ENCODE measurements at regions not wholly inside any gene's neighbourhood (a gene's known extent, or its start where the extent isn't known, plus 50 kb on each side); places are given as distances from the start of the nearest gene placed in this dataset.

GRCh38 chr15:94563456-94563855, 332.1 kb downstream of the MCTP2 start:
- no peak overlapping the region for H2AFZ ChIP-seq (ENCODE audit: insufficient read depth, low read length, poor library complexity)
- no peak overlapping the region for H3K18ac ChIP-seq (ENCODE audit: low read length)
- no peaks in the 10 kb centered on the region for H3K4me1 ChIP-seq (ENCODE audit: control insufficient read depth in 1 of 2, insufficient read depth in 2 of 2, low read length in 2 of 2)
- no peak overlapping the region for H3K4me2 ChIP-seq (ENCODE audit: low read length)
- H3K79me1 ChIP-seq (ENCODE audit: low read length) = no peaks in the 10 kb centered on the region
- whole genome bisulfite sequencing (ENCODE audit: extremely low coverage, insufficient coverage, insufficient read length) = no CpG with 5 or more reads among the region's 2 CpGs
- H3K27ac ChIP-seq (ENCODE audit: low read depth, low read length) = no peak overlapping the region
- no peak for DNase-seq
- H3K23ac ChIP-seq (ENCODE audit: low read length) = no peak overlapping the region
- H3K79me2 ChIP-seq (ENCODE audit: control insufficient read depth, insufficient read depth, low read length, poor library complexity) = no peaks in the 10 kb centered on the region
- no peaks in the 10 kb centered on the region for H3K9me3 ChIP-seq (ENCODE audit: insufficient read depth, low read depth, low read length)
- H3K4ac ChIP-seq (ENCODE audit: low read depth, low read length) = no peak overlapping the region
- H2AK5ac ChIP-seq (ENCODE audit: low read length) = no peak overlapping the region
- H2BK5ac ChIP-seq (ENCODE audit: low read depth, low read length, poor library complexity) = no peak overlapping the region
- no peak overlapping the region for H3K14ac ChIP-seq (ENCODE audit: low read length)
- H3K9ac ChIP-seq (ENCODE audit: low read length) = no peak overlapping the region
- H4K91ac ChIP-seq (ENCODE audit: low read depth, low read length) = no peak overlapping the region
- H3K36me3 ChIP-seq (ENCODE audit: control insufficient read depth in 1 of 2, insufficient read depth in 2 of 2, low read length in 2 of 2) = no peaks in the 10 kb centered on the region
- no peak overlapping the region for H4K12ac ChIP-seq (ENCODE audit: low read depth, low read length)
- H3K4me3 ChIP-seq (ENCODE audit: low read depth, low read length) = no peak overlapping the region
- H3K27me3 ChIP-seq (ENCODE audit: insufficient read depth, low read length) = no peaks in the 10 kb centered on the region
- H2BK120ac ChIP-seq (ENCODE audit: insufficient read depth, low read length, poor library complexity) = no peak overlapping the region
- no peak overlapping the region for H4K8ac ChIP-seq (ENCODE audit: low read depth, low read length)
- H2BK12ac ChIP-seq (ENCODE audit: low read length) = no peak overlapping the region

DNA sequence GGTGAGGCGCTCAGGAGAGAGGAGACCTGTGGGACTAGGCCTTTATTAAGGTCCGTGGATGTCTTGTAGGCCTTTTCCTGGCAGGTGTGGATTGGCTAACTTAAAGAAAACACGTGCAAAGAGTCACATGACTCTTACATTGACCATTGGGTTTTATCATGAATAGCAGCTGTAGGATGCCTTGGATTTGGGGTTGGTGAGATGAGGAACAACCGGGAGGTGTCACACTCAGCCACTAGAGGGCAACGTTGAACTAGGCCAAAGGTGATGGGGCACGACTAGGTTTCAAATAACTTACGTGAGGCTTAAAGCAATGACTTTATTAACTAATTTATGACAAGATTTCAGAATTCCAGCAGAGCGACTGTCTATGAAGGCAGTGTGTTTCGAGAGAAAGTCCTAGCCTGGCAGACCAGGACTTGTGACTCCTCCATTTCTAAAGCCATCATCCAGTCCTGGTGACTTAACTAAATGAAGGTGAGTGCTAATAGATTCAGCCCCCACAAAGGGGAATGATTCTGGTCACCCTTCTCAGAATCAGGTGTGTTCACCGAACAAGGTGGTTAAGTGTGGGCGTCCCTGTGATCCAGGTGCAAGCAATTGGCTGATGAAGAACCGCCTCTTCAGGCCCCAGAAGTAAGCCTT, 345.6 kb downstream of the MCTP2 start:
- H3K4ac ChIP-seq (ENCODE audit: low read depth, low read length) = no peak overlapping the region
- H2AK5ac ChIP-seq (ENCODE audit: low read length) = no peak overlapping the region
- no peaks in the 10 kb centered on the region for H3K79me1 ChIP-seq (ENCODE audit: low read length)
- no peak overlapping the region for H4K12ac ChIP-seq (ENCODE audit: low read depth, low read length)
- H2BK5ac ChIP-seq (ENCODE audit: low read depth, low read length, poor library complexity) = no peak overlapping the region
- no peak overlapping the region for H4K8ac ChIP-seq (ENCODE audit: low read depth, low read length)
- no CpG with 5 or more reads among the region's 12 CpGs for WGBS (ENCODE audit: extremely low coverage, insufficient coverage, insufficient read length)
- H3K9ac ChIP-seq (ENCODE audit: low read length) = no peak overlapping the region
- no peak overlapping the region for H2BK120ac ChIP-seq (ENCODE audit: insufficient read depth, low read length, poor library complexity)
- no peak overlapping the region for H4K91ac ChIP-seq (ENCODE audit: low read depth, low read length)
- H3K27ac ChIP-seq (ENCODE audit: low read depth, low read length) = no peak overlapping the region
- H3K79me2 ChIP-seq (ENCODE audit: control insufficient read depth, insufficient read depth, low read length, poor library complexity) = no peaks in the 10 kb centered on the region
- H3K4me1 ChIP-seq (ENCODE audit: control insufficient read depth in 1 of 2, insufficient read depth in 2 of 2, low read length in 2 of 2) = no peaks in the 10 kb centered on the region
- no peaks in the 10 kb centered on the region for H3K27me3 ChIP-seq (ENCODE audit: insufficient read depth, low read length)
- no peaks in the 10 kb centered on the region for H3K36me3 ChIP-seq (ENCODE audit: control insufficient read depth in 1 of 2, insufficient read depth in 2 of 2, low read length in 2 of 2)
- no peak overlapping the region for H3K4me3 ChIP-seq (ENCODE audit: low read depth, low read length)
- H3K9me3 ChIP-seq (ENCODE audit: insufficient read depth, low read depth, low read length) = no peaks in the 10 kb centered on the region
- no peak overlapping the region for H2AFZ ChIP-seq (ENCODE audit: insufficient read depth, low read length, poor library complexity)
- no peak overlapping the region for H2BK12ac ChIP-seq (ENCODE audit: low read length)
- peak in 1 of 2 donors; percentile 21 for DNase-seq
- no peak overlapping the region for H3K18ac ChIP-seq (ENCODE audit: low read length)
- H3K14ac ChIP-seq (ENCODE audit: low read length) = no peak overlapping the region
- H3K4me2 ChIP-seq (ENCODE audit: low read length) = no peak overlapping the region
- H3K23ac ChIP-seq (ENCODE audit: low read length) = no peak overlapping the region

GRCh38 chr15:94579286-94579685, 347.9 kb downstream of the MCTP2 start:
- Histone ChIP-seq H3K18ac (ENCODE audit: low read length) (no peak overlapping the region), H3K36me3 (ENCODE audit: control insufficient read depth in 1 of 2, insufficient read depth in 2 of 2, low read length in 2 of 2) (no peaks in the 10 kb centered on the region), H3K4ac (ENCODE audit: low read depth, low read length) (no peak overlapping the region), H2BK12ac (ENCODE audit: low read length) (no peak overlapping the region), H3K9me3 (ENCODE audit: insufficient read depth, low read depth, low read length) (no peaks in the 10 kb centered on the region), H3K4me2 (ENCODE audit: low read length) (no peak overlapping the region), H2AK5ac (ENCODE audit: low read length) (no peak overlapping the region), H4K12ac (ENCODE audit: low read depth, low read length) (no peak overlapping the region), H2BK120ac (ENCODE audit: insufficient read depth, low read length, poor library complexity) (no peak overlapping the region), H3K9ac (ENCODE audit: low read length) (no peak overlapping the region), H3K4me3 (ENCODE audit: low read depth, low read length) (no peak overlapping the region), H4K8ac (ENCODE audit: low read depth, low read length) (no peak overlapping the region), H3K79me2 (ENCODE audit: control insufficient read depth, insufficient read depth, low read length, poor library complexity) (no peaks in the 10 kb centered on the region), H2AFZ (ENCODE audit: insufficient read depth, low read length, poor library complexity) (no peak overlapping the region), H4K91ac (ENCODE audit: low read depth, low read length) (no peak overlapping the region), H3K27ac (ENCODE audit: low read depth, low read length) (no peak overlapping the region), H3K14ac (ENCODE audit: low read length) (no peak overlapping the region), H3K23ac (ENCODE audit: low read length) (no peak overlapping the region), H3K4me1 (ENCODE audit: control insufficient read depth in 1 of 2, insufficient read depth in 2 of 2, low read length in 2 of 2) (no peaks in the 10 kb centered on the region), H2BK5ac (ENCODE audit: low read depth, low read length, poor library complexity) (no peak overlapping the region), H3K27me3 (ENCODE audit: insufficient read depth, low read length) (no peaks in the 10 kb centered on the region), H3K79me1 (ENCODE audit: low read length) (no peaks in the 10 kb centered on the region)
- no peak for DNase-seq
- no CpG with 5 or more reads among the region's 5 CpGs for WGBS (ENCODE audit: extremely low coverage, insufficient coverage, insufficient read length)

GRCh38 chr15:94580211-94580885, 349.0 kb downstream of the MCTP2 start:
- no peaks in the 10 kb centered on the region for H3K9me3 ChIP-seq (ENCODE audit: insufficient read depth, low read depth, low read length)
- H3K4me2 ChIP-seq (ENCODE audit: low read length) = no peak overlapping the region
- H3K4ac ChIP-seq (ENCODE audit: low read depth, low read length) = no peak overlapping the region
- no peaks in the 10 kb centered on the region for H3K4me1 ChIP-seq (ENCODE audit: control insufficient read depth in 1 of 2, insufficient read depth in 2 of 2, low read length in 2 of 2)
- no peak overlapping the region for H3K18ac ChIP-seq (ENCODE audit: low read length)
- H2AFZ ChIP-seq (ENCODE audit: insufficient read depth, low read length, poor library complexity) = no peak overlapping the region
- H2BK12ac ChIP-seq (ENCODE audit: low read length) = no peak overlapping the region
- no peak overlapping the region for H3K9ac ChIP-seq (ENCODE audit: low read length)
- no peak overlapping the region for H2AK5ac ChIP-seq (ENCODE audit: low read length)
- H3K4me3 ChIP-seq (ENCODE audit: low read depth, low read length) = no peak overlapping the region
- no peak overlapping the region for H4K91ac ChIP-seq (ENCODE audit: low read depth, low read length)
- no peak overlapping the region for H3K14ac ChIP-seq (ENCODE audit: low read length)
- H3K79me1 ChIP-seq (ENCODE audit: low read length) = no peaks in the 10 kb centered on the region
- no peak overlapping the region for H3K27ac ChIP-seq (ENCODE audit: low read depth, low read length)
- no peak overlapping the region for H4K8ac ChIP-seq (ENCODE audit: low read depth, low read length)
- H3K36me3 ChIP-seq (ENCODE audit: control insufficient read depth in 1 of 2, insufficient read depth in 2 of 2, low read length in 2 of 2) = no peaks in the 10 kb centered on the region
- no peak for DNase-seq
- no peak overlapping the region for H2BK5ac ChIP-seq (ENCODE audit: low read depth, low read length, poor library complexity)
- no peak overlapping the region for H2BK120ac ChIP-seq (ENCODE audit: insufficient read depth, low read length, poor library complexity)
- H3K27me3 ChIP-seq (ENCODE audit: insufficient read depth, low read length) = no peaks in the 10 kb centered on the region
- H3K79me2 ChIP-seq (ENCODE audit: control insufficient read depth, insufficient read depth, low read length, poor library complexity) = no peaks in the 10 kb centered on the region
- H3K23ac ChIP-seq (ENCODE audit: low read length) = no peak overlapping the region
- no CpG with 5 or more reads among the region's 12 CpGs for WGBS (ENCODE audit: extremely low coverage, insufficient coverage, insufficient read length)
- H4K12ac ChIP-seq (ENCODE audit: low read depth, low read length) = no peak overlapping the region

Data from trophoblast cell (in vitro differentiated cells and primary cell).